ENCODE measurements at regions not wholly inside any gene's neighbourhood (a gene's known extent, or its start where the extent isn't known, plus 50 kb on each side); places are given as distances from the start of the nearest gene placed in this dataset.

DNA sequence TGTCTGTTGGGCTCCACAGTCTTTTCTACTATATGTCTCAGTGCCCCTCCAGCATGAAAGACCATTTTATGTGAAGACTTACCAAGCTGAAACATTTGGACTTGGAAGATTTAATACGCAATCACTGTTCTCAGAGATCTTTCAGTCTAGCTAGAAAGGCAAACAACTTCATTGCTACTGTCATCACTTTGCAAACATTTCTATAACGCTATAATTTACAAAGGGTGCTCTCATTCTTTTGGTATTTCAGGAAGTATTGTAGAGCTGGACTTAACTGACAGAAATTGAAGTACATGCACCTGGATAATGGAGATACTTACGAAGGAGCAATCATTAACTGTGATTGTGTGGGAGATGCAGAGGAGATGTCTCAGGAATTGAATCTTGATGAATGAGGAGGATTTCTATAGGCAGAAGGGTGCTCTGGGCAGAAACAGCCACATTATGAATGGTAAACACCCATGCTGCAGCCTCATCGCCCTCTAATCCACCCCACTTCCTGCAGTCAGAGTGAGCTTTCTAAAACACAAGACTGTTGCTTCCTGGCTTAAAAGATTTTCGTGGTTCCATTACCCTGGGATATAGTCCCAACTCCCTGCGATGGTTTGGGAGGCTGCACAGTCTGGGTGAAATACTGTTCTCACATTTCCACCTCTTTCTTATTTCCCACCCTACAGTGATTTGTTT, 75.1 kb upstream of the GNG12 start:
- TF ChIP-seq, protein P1, sequence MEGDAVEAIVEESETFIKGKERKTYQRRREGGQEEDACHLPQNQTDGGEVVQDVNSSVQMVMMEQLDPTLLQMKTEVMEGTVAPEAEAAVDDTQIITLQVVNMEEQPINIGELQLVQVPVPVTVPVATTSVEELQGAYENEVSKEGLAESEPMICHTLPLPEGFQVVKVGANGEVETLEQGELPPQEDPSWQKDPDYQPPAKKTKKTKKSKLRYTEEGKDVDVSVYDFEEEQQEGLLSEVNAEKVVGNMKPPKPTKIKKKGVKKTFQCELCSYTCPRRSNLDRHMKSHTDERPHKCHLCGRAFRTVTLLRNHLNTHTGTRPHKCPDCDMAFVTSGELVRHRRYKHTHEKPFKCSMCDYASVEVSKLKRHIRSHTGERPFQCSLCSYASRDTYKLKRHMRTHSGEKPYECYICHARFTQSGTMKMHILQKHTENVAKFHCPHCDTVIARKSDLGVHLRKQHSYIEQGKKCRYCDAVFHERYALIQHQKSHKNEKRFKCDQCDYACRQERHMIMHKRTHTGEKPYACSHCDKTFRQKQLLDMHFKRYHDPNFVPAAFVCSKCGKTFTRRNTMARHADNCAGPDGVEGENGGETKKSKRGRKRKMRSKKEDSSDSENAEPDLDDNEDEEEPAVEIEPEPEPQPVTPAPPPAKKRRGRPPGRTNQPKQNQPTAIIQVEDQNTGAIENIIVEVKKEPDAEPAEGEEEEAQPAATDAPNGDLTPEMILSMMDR (conservative IDR thresholded peaks at IDR 0.05), result no peak
- no peak for TF ChIP-seq ZFX (IDR thresholded peaks at IDR 0.05)
